ENCODE measurements at regions not wholly inside any gene's neighbourhood (a gene's known extent, or its start where the extent isn't known, plus 50 kb on each side); places are given as distances from the start of the nearest gene placed in this dataset.

DNA sequence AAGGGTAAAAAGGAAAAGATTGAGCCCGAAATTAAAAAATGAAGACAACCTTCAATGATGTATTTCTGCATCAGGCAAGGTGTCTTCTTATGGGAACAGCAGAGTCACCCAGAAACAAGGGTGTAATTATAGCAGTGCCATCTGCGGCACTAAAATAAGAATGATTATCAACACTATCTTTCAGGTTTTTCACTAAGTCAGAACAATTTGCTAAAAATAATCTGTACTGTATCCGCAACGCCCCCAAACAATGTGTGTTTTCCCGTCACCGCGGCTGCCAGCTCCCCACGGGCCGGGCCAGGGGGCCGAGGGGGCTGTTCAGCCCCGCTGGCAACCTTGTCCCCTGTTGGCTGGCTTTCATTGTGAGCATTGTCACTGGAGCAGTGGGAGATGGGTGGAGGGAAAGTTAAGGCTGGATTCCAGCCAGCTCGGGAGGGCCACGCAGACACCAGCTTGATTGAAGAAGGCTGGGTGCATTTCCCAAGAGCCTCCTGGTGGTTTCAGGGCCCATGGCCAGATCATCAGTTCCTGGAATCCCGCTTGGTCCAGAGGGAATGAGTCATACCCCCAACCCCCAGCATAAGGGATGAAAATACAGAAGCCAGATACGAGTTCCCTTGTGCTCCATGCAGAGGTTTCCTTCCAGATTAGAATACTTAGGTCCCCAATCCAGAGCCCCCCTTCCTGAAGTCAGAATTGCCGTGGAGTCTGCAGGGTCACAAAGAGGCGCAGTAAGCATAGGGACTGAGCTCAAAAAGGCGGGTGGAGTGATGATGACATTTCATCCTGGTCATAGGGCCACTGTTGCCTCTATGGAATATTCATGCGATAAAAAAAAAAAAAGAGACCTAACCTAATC, 90.2 kb upstream of the KLF13 start (continued):
- TF ChIP-seq BCL11A (IDR thresholded peaks at IDR 0.05; ENCODE audit: low read depth, low read length): peak; percentile 88
- no peak for TF ChIP-seq PML (IDR thresholded peaks at IDR 0.05; ENCODE audit: low read length)
- TF ChIP-seq SMC3 (IDR thresholded peaks at IDR 0.05; ENCODE audit: borderline replicate concordance, low read length): no peak
- TF ChIP-seq, protein P1, sequence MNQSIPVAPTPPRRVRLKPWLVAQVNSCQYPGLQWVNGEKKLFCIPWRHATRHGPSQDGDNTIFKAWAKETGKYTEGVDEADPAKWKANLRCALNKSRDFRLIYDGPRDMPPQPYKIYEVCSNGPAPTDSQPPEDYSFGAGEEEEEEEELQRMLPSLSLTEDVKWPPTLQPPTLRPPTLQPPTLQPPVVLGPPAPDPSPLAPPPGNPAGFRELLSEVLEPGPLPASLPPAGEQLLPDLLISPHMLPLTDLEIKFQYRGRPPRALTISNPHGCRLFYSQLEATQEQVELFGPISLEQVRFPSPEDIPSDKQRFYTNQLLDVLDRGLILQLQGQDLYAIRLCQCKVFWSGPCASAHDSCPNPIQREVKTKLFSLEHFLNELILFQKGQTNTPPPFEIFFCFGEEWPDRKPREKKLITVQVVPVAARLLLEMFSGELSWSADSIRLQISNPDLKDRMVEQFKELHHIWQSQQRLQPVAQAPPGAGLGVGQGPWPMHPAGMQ (IDR thresholded peaks at IDR 0.05; ENCODE audit: borderline replicate concordance): no peak
- 0 out of 2 replicates have a peak, but pooled peaks have one; percentile 47 for TF ChIP-seq CHD2 (IDR thresholded peaks at IDR 0.05; ENCODE audit: borderline replicate concordance, low read depth, low read length)
- no peak for TF ChIP-seq TARDBP (IDR thresholded peaks at IDR 0.05; ENCODE audit: borderline replicate concordance)
- TF ChIP-seq RAD51 (IDR thresholded peaks at IDR 0.05): 0 out of 2 replicates have a peak, but pooled peaks have one; percentile 12
- peak; percentile 35 for TF ChIP-seq RELA (IDR thresholded peaks at IDR 0.05; ENCODE audit: borderline replicate concordance, partially characterized antibody)
- TF ChIP-seq RUNX3 (IDR thresholded peaks at IDR 0.05; ENCODE audit: low read length): peak; percentile 57
- TF ChIP-seq MTA2 (IDR thresholded peaks at IDR 0.05; ENCODE audit: low read depth): peak; percentile 93
- TF ChIP-seq EGR1 (IDR thresholded peaks at IDR 0.05; ENCODE audit: borderline replicate concordance in 1 of 2, low read depth in 2 of 2, low read length in 2 of 2): peak in 1 of 2 experiments; percentile 44; a peak in 1 of 3 replicates
- peak; percentile 77; the same call in 1 of the 2 replicates for TF ChIP-seq STAT3 (IDR thresholded peaks at IDR 0.05; ENCODE audit: low read depth, low read length)
- TF ChIP-seq, protein P2, sequence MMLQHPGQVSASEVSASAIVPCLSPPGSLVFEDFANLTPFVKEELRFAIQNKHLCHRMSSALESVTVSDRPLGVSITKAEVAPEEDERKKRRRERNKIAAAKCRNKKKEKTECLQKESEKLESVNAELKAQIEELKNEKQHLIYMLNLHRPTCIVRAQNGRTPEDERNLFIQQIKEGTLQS (IDR thresholded peaks at IDR 0.05; ENCODE audit: borderline replicate concordance, extremely low read depth, low read depth, low read length): no peak
- no peak for TF ChIP-seq SPI1 (IDR thresholded peaks at IDR 0.05; ENCODE audit: borderline replicate concordance, insufficient read depth, low read depth, low read length)
- peak; percentile 68 for TF ChIP-seq SP1 (IDR thresholded peaks at IDR 0.05; ENCODE audit: low read depth, low read length)
- TF ChIP-seq RB1 (IDR thresholded peaks at IDR 0.05; ENCODE audit: borderline replicate concordance): no peak
- peak; percentile 59; the same call in 1 of the 2 replicates for TF ChIP-seq EED (IDR thresholded peaks at IDR 0.05; ENCODE audit: low read depth)
- TF ChIP-seq, protein P3, sequence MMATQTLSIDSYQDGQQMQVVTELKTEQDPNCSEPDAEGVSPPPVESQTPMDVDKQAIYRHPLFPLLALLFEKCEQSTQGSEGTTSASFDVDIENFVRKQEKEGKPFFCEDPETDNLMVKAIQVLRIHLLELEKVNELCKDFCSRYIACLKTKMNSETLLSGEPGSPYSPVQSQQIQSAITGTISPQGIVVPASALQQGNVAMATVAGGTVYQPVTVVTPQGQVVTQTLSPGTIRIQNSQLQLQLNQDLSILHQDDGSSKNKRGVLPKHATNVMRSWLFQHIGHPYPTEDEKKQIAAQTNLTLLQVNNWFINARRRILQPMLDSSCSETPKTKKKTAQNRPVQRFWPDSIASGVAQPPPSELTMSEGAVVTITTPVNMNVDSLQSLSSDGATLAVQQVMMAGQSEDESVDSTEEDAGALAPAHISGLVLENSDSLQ (IDR thresholded peaks at IDR 0.05): no peak
- TF ChIP-seq SMARCA5 (IDR thresholded peaks at IDR 0.05): peak; percentile 47; the same call in 1 of the 2 replicates
- TF ChIP-seq, protein P4, sequence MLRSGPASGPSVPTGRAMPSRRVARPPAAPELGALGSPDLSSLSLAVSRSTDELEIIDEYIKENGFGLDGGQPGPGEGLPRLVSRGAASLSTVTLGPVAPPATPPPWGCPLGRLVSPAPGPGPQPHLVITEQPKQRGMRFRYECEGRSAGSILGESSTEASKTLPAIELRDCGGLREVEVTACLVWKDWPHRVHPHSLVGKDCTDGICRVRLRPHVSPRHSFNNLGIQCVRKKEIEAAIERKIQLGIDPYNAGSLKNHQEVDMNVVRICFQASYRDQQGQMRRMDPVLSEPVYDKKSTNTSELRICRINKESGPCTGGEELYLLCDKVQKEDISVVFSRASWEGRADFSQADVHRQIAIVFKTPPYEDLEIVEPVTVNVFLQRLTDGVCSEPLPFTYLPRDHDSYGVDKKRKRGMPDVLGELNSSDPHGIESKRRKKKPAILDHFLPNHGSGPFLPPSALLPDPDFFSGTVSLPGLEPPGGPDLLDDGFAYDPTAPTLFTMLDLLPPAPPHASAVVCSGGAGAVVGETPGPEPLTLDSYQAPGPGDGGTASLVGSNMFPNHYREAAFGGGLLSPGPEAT (IDR thresholded peaks at IDR 0.05; ENCODE audit: low read depth): no peak
- TF ChIP-seq CBFB (IDR thresholded peaks at IDR 0.05; ENCODE audit: low read depth): peak; percentile 40; the same call in 1 of the 2 replicates
- TF ChIP-seq, protein P5, sequence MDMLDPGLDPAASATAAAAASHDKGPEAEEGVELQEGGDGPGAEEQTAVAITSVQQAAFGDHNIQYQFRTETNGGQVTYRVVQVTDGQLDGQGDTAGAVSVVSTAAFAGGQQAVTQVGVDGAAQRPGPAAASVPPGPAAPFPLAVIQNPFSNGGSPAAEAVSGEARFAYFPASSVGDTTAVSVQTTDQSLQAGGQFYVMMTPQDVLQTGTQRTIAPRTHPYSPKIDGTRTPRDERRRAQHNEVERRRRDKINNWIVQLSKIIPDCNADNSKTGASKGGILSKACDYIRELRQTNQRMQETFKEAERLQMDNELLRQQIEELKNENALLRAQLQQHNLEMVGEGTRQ (IDR thresholded peaks at IDR 0.05; ENCODE audit: borderline replicate concordance, low read depth, low read length): no peak
- TF ChIP-seq SMAD1 (IDR thresholded peaks at IDR 0.05; ENCODE audit: low read depth, partially characterized antibody): peak; percentile 28
- no peak; the same call in 1 of the 2 replicates for TF ChIP-seq ZNF217 (IDR thresholded peaks at IDR 0.05)
